Activated T-helper 17 cell treated with anti-CD3 and anti-CD28 coated beads, Interleukin-2, amount 50 U/mL, for 72 hours (primary cell): ENCODE measurements at regions not wholly inside any gene's neighbourhood (a gene's known extent, or its start where the extent isn't known, plus 50 kb on each side); places are given as distances from the start of the nearest gene placed in this dataset.

Source experiments
- ATAC-seq: fragments of 150-1000 bp; cut with Tn5 transposase; replicated peaks from 2 replicates; pipeline ENCODE4 v1.10.0; 2021; ENCODE audit warnings: mild to moderate bottlenecking, moderate library complexity
- H3K27ac Mint-ChIP-seq: one replicate; pipeline ENCODE4 v1.8.0; 2022; ENCODE audit warnings: mixed read lengths
- H3K27me3 Mint-ChIP-seq: one replicate; pipeline ENCODE4 v1.8.0; 2022; ENCODE audit warnings: mixed read lengths
- H3K36me3 Mint-ChIP-seq: one replicate; pipeline ENCODE4 v1.8.0; 2022; ENCODE audit warnings: low read depth, mild to moderate bottlenecking, mixed read lengths
- H3K4me1 Mint-ChIP-seq: one replicate; pipeline ENCODE4 v1.8.0; 2022; ENCODE audit warnings: mixed read lengths
- H3K4me3 Mint-ChIP-seq: one replicate; pipeline ENCODE4 v1.8.0; 2022; ENCODE audit warnings: mild to moderate bottlenecking, mixed read lengths
- H3K9me3 Mint-ChIP-seq: one replicate; pipeline ENCODE4 v1.8.0; 2022; ENCODE audit warnings: mixed read lengths

GRCh38 chr18:76195601-76196000 is 299.4 kb downstream of the ZNF516 start:
- Mint-ChIP-seq H3K4me1 (no peaks in the 10 kb centered on the region), H3K4me3 (no peak overlapping the region), H3K27ac (no peak overlapping the region), H3K9me3 (no peaks in the 10 kb centered on the region), H3K27me3 (peaks cover 23% of the 10 kb centered on the region), H3K36me3 (no peaks in the 10 kb centered on the region)
- no peak for ATAC-seq

GRCh38 chr18:76188097-76188496 is 306.9 kb downstream of the ZNF516 start:
- Mint-ChIP-seq H3K27me3 (peaks cover 4% of the 10 kb centered on the region), H3K36me3 (no peaks in the 10 kb centered on the region), H3K27ac (no peak overlapping the region), H3K4me3 (no peak overlapping the region), H3K4me1 (no peaks in the 10 kb centered on the region), H3K9me3 (no peaks in the 10 kb centered on the region)
- no peak for ATAC-seq

- no peaks in the 10 kb centered on the region for H3K4me1 Mint-ChIP-seq
- H3K9me3 Mint-ChIP-seq: no peaks in the 10 kb centered on the region
- H3K27ac Mint-ChIP-seq: no peak overlapping the region
- ATAC-seq: no peak
- no peak overlapping the region for H3K4me3 Mint-ChIP-seq
- H3K27me3 Mint-ChIP-seq: peaks cover under 1% of the 10 kb centered on the region
- no peaks in the 10 kb centered on the region for H3K36me3 Mint-ChIP-seq
Measured at GRCh38 chr18:76179257-76179656, 315.8 kb downstream of the ZNF516 start.

DNA sequence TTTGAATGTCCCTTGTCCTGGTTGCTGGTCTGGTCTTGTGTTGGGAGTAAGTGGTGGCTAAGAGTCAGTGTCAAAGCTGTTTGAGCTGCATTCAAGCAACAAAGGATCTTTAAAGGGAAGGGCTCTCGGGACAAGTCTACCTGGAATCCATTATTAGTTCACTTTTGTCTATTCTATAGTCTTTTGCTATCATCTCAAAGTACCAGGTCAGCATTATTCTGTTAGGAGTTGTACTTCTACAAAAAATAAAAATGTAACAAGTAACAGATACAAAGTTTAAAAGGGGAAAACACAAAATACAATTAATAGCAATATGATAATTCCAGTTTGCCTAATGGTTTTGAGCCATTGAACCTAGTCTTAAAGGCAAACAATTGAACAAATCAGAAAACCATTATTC is 317.9 kb downstream of the ZNF516 start:
- H3K36me3 Mint-ChIP-seq: no peaks in the 10 kb centered on the region
- ATAC-seq: no peak
- H3K27me3 Mint-ChIP-seq: peaks cover 7% of the 10 kb centered on the region
- H3K4me3 Mint-ChIP-seq: no peak overlapping the region
- H3K9me3 Mint-ChIP-seq: no peaks in the 10 kb centered on the region
- H3K4me1 Mint-ChIP-seq: no peaks in the 10 kb centered on the region
- H3K27ac Mint-ChIP-seq: no peak overlapping the region

DNA sequence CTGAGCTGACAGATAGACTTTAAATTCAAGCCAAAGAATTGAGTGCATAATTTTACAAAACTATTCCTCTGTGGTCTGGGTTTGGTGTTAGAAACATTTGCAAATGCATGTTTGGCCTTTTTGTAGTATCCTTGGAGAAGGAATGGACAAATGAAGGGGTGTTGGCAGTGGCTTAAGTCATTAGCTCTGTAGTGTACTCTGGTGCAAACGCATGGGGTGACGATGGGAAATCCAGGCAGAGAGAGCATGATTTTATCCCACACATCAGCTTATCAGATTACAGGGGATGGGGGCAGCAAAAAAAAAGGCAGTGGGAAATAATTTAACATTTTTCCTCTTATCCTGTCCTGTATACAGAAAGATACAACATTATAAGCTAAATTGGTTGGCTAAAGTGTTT is 320.6 kb downstream of the ZNF516 start:
- peaks cover 7% of the 10 kb centered on the region for H3K27me3 Mint-ChIP-seq
- no peaks in the 10 kb centered on the region for H3K4me1 Mint-ChIP-seq
- H3K36me3 Mint-ChIP-seq: no peaks in the 10 kb centered on the region
- H3K4me3 Mint-ChIP-seq: no peak overlapping the region
- no peaks in the 10 kb centered on the region for H3K9me3 Mint-ChIP-seq
- no peak overlapping the region for H3K27ac Mint-ChIP-seq
- no peak for ATAC-seq

DNA sequence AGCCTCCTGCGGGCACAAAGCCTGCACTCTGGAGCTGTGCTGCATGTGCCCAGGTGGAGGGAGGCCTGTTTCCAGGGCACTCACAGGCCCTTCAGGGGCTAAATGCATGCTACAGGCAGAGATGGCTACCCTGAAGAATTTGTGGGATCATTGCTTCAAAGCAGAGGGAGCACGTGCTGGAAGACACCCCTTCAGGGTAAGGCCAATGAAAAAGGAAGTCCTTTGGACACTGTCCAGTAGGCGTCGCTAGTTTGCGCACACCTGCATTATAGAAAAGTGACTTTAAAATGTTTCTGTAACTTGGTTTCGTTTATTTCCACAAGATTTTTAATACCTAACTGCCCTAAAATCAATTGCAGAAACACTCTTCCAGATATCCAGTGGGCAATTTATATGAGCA is 325.3 kb downstream of the ZNF516 start:
- Mint-ChIP-seq H3K27me3 (peaks cover 11% of the 10 kb centered on the region), H3K4me3 (no peak overlapping the region), H3K9me3 (no peaks in the 10 kb centered on the region), H3K27ac (no peak overlapping the region), H3K36me3 (no peaks in the 10 kb centered on the region), H3K4me1 (no peaks in the 10 kb centered on the region)
- no peak for ATAC-seq

DNA sequence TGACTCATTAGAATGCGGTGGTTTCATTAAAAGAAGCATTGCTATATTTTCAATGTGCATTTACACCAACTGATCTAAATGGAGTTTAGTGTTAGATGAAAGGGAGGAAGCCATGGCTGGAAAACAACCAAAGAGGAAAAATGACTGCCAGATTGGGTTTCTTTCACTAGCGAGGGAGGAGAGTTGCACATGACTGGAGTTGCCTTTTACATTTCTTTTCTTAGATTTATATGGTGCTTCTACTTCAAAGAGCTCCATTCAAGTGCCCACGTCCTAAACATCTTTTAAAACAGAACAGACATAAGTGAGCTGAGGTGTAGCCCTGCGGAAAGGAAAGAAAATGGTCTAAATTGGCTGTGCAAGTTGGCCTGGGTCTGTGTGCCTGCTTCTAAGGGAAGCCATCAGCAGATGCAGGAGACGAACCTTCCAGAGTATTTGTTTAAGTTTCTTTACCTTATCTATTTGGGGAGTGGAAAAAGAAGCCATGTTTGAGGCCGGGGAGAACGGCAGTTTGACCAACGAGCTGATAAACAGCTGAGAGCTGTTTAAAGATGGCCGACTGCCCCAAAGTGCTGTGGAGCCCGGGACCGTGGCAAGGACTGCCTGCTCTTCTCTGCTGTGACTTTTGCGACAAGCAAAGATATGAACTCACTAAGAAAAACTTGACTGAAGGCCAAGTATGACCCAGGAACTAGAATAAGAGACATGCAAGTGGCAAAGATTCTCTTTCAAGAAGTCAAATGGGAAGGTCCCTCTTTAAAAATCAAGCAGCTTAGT is 327.0 kb downstream of the ZNF516 start:
- no peaks in the 10 kb centered on the region for H3K4me1 Mint-ChIP-seq
- H3K27ac Mint-ChIP-seq: no peak overlapping the region
- no peak overlapping the region for H3K4me3 Mint-ChIP-seq
- H3K9me3 Mint-ChIP-seq: peaks cover 3% of the 10 kb centered on the region
- ATAC-seq: no peak
- H3K27me3 Mint-ChIP-seq: peaks cover 8% of the 10 kb centered on the region
- no peaks in the 10 kb centered on the region for H3K36me3 Mint-ChIP-seq

GRCh38 chr18:76167410-76167809 is 327.6 kb downstream of the ZNF516 start:
- H3K9me3 Mint-ChIP-seq: peaks cover 3% of the 10 kb centered on the region
- H3K4me3 Mint-ChIP-seq: no peak overlapping the region
- no peaks in the 10 kb centered on the region for H3K36me3 Mint-ChIP-seq
- no peak for ATAC-seq
- H3K27ac Mint-ChIP-seq: no peak overlapping the region
- no peaks in the 10 kb centered on the region for H3K4me1 Mint-ChIP-seq
- H3K27me3 Mint-ChIP-seq: peaks cover 8% of the 10 kb centered on the region

GRCh38 chr18:76162886-76163285 is 332.2 kb downstream of the ZNF516 start:
- ATAC-seq: no peak
- H3K9me3 Mint-ChIP-seq: peaks cover 3% of the 10 kb centered on the region
- no peak overlapping the region for H3K27ac Mint-ChIP-seq
- H3K4me3 Mint-ChIP-seq: no peak overlapping the region
- no peaks in the 10 kb centered on the region for H3K4me1 Mint-ChIP-seq
- H3K27me3 Mint-ChIP-seq: peaks cover 8% of the 10 kb centered on the region
- no peaks in the 10 kb centered on the region for H3K36me3 Mint-ChIP-seq

- H3K36me3 Mint-ChIP-seq: no peaks in the 10 kb centered on the region
- no peaks in the 10 kb centered on the region for H3K4me1 Mint-ChIP-seq
- no peak for ATAC-seq
- H3K9me3 Mint-ChIP-seq: peaks cover 3% of the 10 kb centered on the region
- H3K27ac Mint-ChIP-seq: no peak overlapping the region
- H3K4me3 Mint-ChIP-seq: no peak overlapping the region
- peaks cover 4% of the 10 kb centered on the region for H3K27me3 Mint-ChIP-seq
Measured at GRCh38 chr18:76161983-76162382, 333.1 kb downstream of the ZNF516 start.

DNA sequence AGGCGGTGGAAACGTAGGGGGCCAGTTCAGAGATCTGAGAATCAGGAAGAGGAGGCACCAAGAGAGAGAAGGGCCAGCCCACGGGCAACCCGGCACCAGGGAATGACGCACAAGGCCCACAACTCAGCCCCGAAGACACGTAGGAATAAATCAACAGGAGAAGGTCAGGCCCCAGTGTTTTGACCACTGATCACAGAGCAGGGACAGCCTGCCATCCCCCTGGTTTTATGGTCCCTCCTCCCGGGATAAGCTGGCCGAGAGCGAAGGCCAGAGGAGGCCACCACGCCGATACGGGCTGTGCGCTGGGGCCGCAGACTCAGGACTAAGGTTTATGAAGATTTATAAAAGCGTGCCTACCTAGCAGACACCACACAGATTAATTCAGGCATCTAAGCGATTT is 341.4 kb downstream of the ZNF516 start:
- no peak for ATAC-seq
- Mint-ChIP-seq H3K4me1 (no peaks in the 10 kb centered on the region), H3K4me3 (no peak overlapping the region), H3K27ac (no peak overlapping the region), H3K9me3 (peaks cover 5% of the 10 kb centered on the region), H3K27me3 (peaks cover 7% of the 10 kb centered on the region), H3K36me3 (no peaks in the 10 kb centered on the region)

GRCh38 chr18:76149734-76150133 is 345.3 kb downstream of the ZNF516 start:
- ATAC-seq: no peak
- peaks cover 7% of the 10 kb centered on the region for H3K27me3 Mint-ChIP-seq
- H3K9me3 Mint-ChIP-seq: no peaks in the 10 kb centered on the region
- H3K27ac Mint-ChIP-seq: no peak overlapping the region
- H3K4me3 Mint-ChIP-seq: no peak overlapping the region
- no peaks in the 10 kb centered on the region for H3K4me1 Mint-ChIP-seq
- no peaks in the 10 kb centered on the region for H3K36me3 Mint-ChIP-seq

- no peaks in the 10 kb centered on the region for H3K36me3 Mint-ChIP-seq
- H3K9me3 Mint-ChIP-seq: no peaks in the 10 kb centered on the region
- H3K4me3 Mint-ChIP-seq: no peak overlapping the region
- H3K4me1 Mint-ChIP-seq: no peaks in the 10 kb centered on the region
- ATAC-seq: no peak
- peaks cover 7% of the 10 kb centered on the region for H3K27me3 Mint-ChIP-seq
- no peak overlapping the region for H3K27ac Mint-ChIP-seq
Measured at GRCh38 chr18:76149284-76149683, 345.8 kb downstream of the ZNF516 start.

- H3K27ac Mint-ChIP-seq: no peak overlapping the region
- no peak for ATAC-seq
- no peaks in the 10 kb centered on the region for H3K4me1 Mint-ChIP-seq
- H3K36me3 Mint-ChIP-seq: no peaks in the 10 kb centered on the region
- no peaks in the 10 kb centered on the region for H3K9me3 Mint-ChIP-seq
- H3K4me3 Mint-ChIP-seq: no peak overlapping the region
- peaks cover 9% of the 10 kb centered on the region for H3K27me3 Mint-ChIP-seq
Measured at GRCh38 chr18:76145521-76146376, 349.3 kb downstream of the ZNF516 start.

DNA sequence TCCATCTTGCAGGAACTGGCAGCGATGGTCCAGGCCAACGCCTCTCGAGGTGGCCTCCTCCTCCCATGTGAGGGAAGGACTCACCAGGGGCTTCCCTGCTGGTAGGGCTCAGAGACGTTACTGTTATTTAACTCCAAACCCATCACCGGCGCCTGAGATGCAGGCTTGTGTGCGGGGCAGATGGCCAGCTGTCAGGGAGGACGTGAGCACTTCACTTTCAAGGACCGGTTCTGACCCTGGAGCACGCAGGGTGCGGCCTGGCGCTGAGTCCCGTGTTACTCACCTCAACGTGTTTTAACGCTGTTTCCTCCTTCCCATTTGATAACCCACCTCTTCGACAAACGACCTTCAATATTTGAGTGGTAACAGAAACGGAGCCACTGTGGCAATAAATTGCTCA is 350.2 kb downstream of the ZNF516 start:
- Mint-ChIP-seq H3K27ac (no peak overlapping the region), H3K9me3 (peaks cover 6% of the 10 kb centered on the region), H3K27me3 (peaks cover 13% of the 10 kb centered on the region), H3K4me3 (no peak overlapping the region), H3K4me1 (no peaks in the 10 kb centered on the region), H3K36me3 (no peaks in the 10 kb centered on the region)
- ATAC-seq: no peak
